ENCODE measurements at regions not wholly inside any gene's neighbourhood (a gene's known extent, or its start where the extent isn't known, plus 50 kb on each side); places are given as distances from the start of the nearest gene placed in this dataset.

DNA sequence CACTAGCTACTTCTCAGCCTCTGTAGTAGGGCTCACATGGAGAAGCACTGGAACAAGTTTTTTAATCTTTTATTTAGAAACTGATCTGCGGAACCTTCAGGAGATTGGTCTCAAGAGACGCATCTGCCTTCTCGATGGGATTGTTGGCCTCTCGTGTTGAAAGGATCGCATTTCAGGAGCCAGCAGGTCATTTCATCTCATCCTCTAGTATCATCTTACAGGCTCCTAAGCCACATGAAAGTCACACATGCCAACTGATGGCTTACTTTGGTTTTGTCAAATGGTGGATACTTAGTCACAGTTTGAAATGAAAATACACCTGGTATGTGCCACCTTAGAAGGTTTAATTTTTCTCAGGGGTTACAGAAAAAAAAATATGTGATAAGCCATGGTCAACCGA is 1703.6 kb downstream of the EFNB2 start:
- H3K36me3 ChIP-seq (ENCODE audit: insufficient read depth, insufficient read length, low read length), result no peaks in the 10 kb centered on the region
- H3K4me1 ChIP-seq (ENCODE audit: insufficient read depth, insufficient read length), result no peaks in the 10 kb centered on the region
- TF ChIP-seq SUZ12 (IDR thresholded peaks at IDR 0.05; ENCODE audit: extremely low read depth, insufficient read depth, insufficient read length) (no peak), ZNF274 (IDR thresholded peaks at IDR 0.05; ENCODE audit: low read depth, low read length) (no peak), YY1 (IDR thresholded peaks at IDR 0.05; ENCODE audit: insufficient read depth, insufficient read length) (no peak)
- H3K9me3 ChIP-seq (ENCODE audit: insufficient read depth, low read length), result no peaks in the 10 kb centered on the region
- no peak overlapping the region for H3K4me3 ChIP-seq (ENCODE audit: insufficient read length, low read depth)
- no peaks in the 10 kb centered on the region for H3K27me3 ChIP-seq (ENCODE audit: insufficient read depth, insufficient read length)
- DNase-seq (ENCODE audit: low read depth, low spot score), result no peak
- no peak overlapping the region for H3K9ac ChIP-seq (ENCODE audit: insufficient read length, low read depth)

DNA sequence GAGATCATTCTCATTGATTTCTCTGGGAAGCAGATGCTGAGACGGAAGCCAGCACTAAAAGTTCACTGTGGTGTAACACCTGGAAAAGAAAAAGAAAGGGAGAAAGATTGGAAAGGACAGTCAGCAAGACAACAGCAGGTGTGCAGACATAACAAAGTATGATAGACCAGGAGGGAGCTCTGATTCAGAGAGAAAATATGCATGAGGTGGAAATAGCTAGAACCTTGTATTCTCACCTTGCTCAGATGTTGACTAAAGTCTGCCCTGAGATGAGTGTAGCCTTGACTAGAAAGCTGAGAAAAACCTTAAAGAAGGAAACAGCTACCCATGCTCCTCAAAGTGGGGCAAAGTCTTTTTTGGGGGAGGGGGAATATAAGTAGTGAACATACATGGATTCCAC is 1711.8 kb downstream of the EFNB2 start:
- H3K4me1 ChIP-seq (ENCODE audit: insufficient read depth, insufficient read length), result no peaks in the 10 kb centered on the region
- H3K9me3 ChIP-seq (ENCODE audit: insufficient read depth, low read length), result no peaks in the 10 kb centered on the region
- no peaks in the 10 kb centered on the region for H3K27me3 ChIP-seq (ENCODE audit: insufficient read depth, insufficient read length)

DNA sequence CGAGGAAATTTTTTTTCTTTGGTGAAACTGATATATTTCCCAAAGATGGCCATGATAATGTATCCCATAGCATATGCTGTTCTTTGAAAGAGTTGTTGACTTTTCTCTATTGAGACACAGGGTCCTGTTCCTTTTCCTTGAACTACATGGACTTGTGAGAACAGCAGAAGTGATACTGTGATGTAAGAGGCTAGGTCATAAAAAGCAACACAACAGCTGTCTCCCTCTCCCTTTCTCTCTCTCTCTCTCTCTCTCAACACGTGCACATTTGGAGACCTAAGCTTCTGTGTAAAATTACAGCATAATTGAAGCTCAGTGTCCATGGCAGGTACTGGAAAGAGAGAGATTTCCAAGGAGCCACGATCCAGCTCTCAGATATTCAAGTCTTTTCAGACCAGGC is 1712.4 kb downstream of the EFNB2 start:
- H3K36me3 ChIP-seq (ENCODE audit: insufficient read depth, insufficient read length, low read length), result no peaks in the 10 kb centered on the region
- no peak for DNase-seq (ENCODE audit: low read depth, low spot score)
- H3K9ac ChIP-seq (ENCODE audit: insufficient read length, low read depth), result no peak overlapping the region
- no peaks in the 10 kb centered on the region for H3K4me1 ChIP-seq (ENCODE audit: insufficient read depth, insufficient read length)
- H3K9me3 ChIP-seq (ENCODE audit: insufficient read depth, low read length), result no peaks in the 10 kb centered on the region
- H3K4me3 ChIP-seq (ENCODE audit: insufficient read length, low read depth), result no peak overlapping the region
- no peaks in the 10 kb centered on the region for H3K27me3 ChIP-seq (ENCODE audit: insufficient read depth, insufficient read length)
- no peak for TF ChIP-seq SUZ12 (IDR thresholded peaks at IDR 0.05; ENCODE audit: extremely low read depth, insufficient read depth, insufficient read length)
- no peak for TF ChIP-seq YY1 (IDR thresholded peaks at IDR 0.05; ENCODE audit: insufficient read depth, insufficient read length)
- no peak for TF ChIP-seq ZNF274 (IDR thresholded peaks at IDR 0.05; ENCODE audit: low read depth, low read length)

More for the DNA sequence above, 1711.8 kb downstream of the EFNB2 start:
- H3K36me3 ChIP-seq (ENCODE audit: insufficient read depth, insufficient read length, low read length), result no peaks in the 10 kb centered on the region
- DNase-seq (ENCODE audit: low read depth, low spot score), result no peak
- TF ChIP-seq YY1 (IDR thresholded peaks at IDR 0.05; ENCODE audit: insufficient read depth, insufficient read length), result no peak
- TF ChIP-seq ZNF274 (IDR thresholded peaks at IDR 0.05; ENCODE audit: low read depth, low read length), result no peak
- no peak for TF ChIP-seq SUZ12 (IDR thresholded peaks at IDR 0.05; ENCODE audit: extremely low read depth, insufficient read depth, insufficient read length)
- H3K4me3 ChIP-seq (ENCODE audit: insufficient read length, low read depth), result no peak overlapping the region
- H3K9ac ChIP-seq (ENCODE audit: insufficient read length, low read depth), result no peak overlapping the region

DNA sequence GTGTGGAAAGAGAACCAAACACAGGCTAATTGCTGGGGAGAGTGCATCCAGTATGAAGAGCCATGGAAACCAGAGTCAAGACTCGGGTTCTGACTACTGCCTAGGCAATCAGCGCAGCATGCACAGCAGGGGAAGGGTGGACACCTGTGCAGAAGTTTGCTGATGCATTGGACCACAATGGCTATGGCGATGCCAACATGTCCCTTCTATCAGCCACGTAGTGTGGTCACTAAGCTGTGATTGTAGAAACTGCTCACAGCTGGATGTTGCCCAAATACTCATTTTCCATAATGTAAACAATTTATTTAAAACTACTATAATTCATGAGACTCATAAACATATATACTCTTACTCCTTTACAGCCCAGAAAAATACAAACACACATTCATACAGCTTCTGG is 1718.2 kb downstream of the EFNB2 start:
- H3K27me3 ChIP-seq (ENCODE audit: insufficient read depth, insufficient read length), result no peaks in the 10 kb centered on the region
- no peaks in the 10 kb centered on the region for H3K9me3 ChIP-seq (ENCODE audit: insufficient read depth, low read length)
- no peaks in the 10 kb centered on the region for H3K36me3 ChIP-seq (ENCODE audit: insufficient read depth, insufficient read length, low read length)
- H3K9ac ChIP-seq (ENCODE audit: insufficient read length, low read depth), result no peak overlapping the region
- TF ChIP-seq YY1 (IDR thresholded peaks at IDR 0.05; ENCODE audit: insufficient read depth, insufficient read length) (no peak), SUZ12 (IDR thresholded peaks at IDR 0.05; ENCODE audit: extremely low read depth, insufficient read depth, insufficient read length) (no peak), ZNF274 (IDR thresholded peaks at IDR 0.05; ENCODE audit: low read depth, low read length) (no peak)
- H3K4me1 ChIP-seq (ENCODE audit: insufficient read depth, insufficient read length), result no peaks in the 10 kb centered on the region
- H3K4me3 ChIP-seq (ENCODE audit: insufficient read length, low read depth), result no peak overlapping the region
- no peak for DNase-seq (ENCODE audit: low read depth, low spot score)

DNA sequence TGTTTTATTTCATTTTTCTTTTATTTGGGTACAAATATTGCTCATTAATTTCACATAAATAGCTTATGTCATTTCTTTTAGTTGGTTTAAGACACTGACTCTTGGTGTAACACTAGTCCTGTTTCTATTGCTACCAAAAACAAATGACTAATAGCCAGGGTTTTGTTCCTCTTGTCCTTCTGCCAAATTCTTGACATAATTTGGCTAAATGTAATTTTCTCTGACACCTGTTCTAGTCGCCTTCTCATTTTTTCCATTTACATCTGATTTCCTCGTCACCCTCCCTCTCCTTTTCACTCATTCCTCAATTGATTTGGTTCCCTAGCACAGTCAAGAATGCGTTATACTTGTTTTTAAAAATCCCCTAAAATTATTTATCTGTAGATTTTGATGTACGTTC is 1718.7 kb downstream of the EFNB2 start:
- H3K36me3 ChIP-seq (ENCODE audit: insufficient read depth, insufficient read length, low read length), result no peaks in the 10 kb centered on the region
- TF ChIP-seq SUZ12 (IDR thresholded peaks at IDR 0.05; ENCODE audit: extremely low read depth, insufficient read depth, insufficient read length) (no peak), YY1 (IDR thresholded peaks at IDR 0.05; ENCODE audit: insufficient read depth, insufficient read length) (no peak), ZNF274 (IDR thresholded peaks at IDR 0.05; ENCODE audit: low read depth, low read length) (no peak)
- H3K4me3 ChIP-seq (ENCODE audit: insufficient read length, low read depth), result no peak overlapping the region
- H3K9ac ChIP-seq (ENCODE audit: insufficient read length, low read depth), result no peak overlapping the region
- H3K27me3 ChIP-seq (ENCODE audit: insufficient read depth, insufficient read length), result no peaks in the 10 kb centered on the region
- H3K4me1 ChIP-seq (ENCODE audit: insufficient read depth, insufficient read length), result no peaks in the 10 kb centered on the region
- no peaks in the 10 kb centered on the region for H3K9me3 ChIP-seq (ENCODE audit: insufficient read depth, low read length)
- DNase-seq (ENCODE audit: low read depth, low spot score), result no peak

DNA sequence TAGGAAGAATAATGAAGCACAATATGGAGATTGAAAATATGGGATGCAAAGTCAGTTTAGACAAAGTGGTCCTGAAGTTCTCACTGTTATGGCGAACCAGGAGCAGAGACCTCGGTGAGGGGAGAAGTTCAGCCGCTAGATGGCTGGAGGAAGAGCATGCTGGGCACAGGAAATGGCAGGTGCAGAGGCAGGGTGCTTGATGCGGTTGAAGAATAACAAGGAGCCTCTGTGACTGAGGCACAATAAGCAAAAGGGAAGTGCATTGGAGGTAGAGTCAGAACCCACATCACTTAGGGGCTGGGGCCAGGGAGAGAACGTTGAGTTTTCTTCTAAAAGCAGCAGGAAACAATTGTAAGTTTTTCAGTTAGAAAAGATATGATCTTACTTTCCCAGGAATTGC is 1725.2 kb downstream of the EFNB2 start:
- Histone ChIP-seq H3K9ac (ENCODE audit: insufficient read length, low read depth) (no peak overlapping the region), H3K36me3 (ENCODE audit: insufficient read depth, insufficient read length, low read length) (no peaks in the 10 kb centered on the region), H3K4me3 (ENCODE audit: insufficient read length, low read depth) (no peak overlapping the region), H3K4me1 (ENCODE audit: insufficient read depth, insufficient read length) (no peaks in the 10 kb centered on the region), H3K27me3 (ENCODE audit: insufficient read depth, insufficient read length) (no peaks in the 10 kb centered on the region), H3K9me3 (ENCODE audit: insufficient read depth, low read length) (no peaks in the 10 kb centered on the region)
- DNase-seq (ENCODE audit: low read depth, low spot score), result no peak
- TF ChIP-seq YY1 (IDR thresholded peaks at IDR 0.05; ENCODE audit: insufficient read depth, insufficient read length), result no peak
- no peak for TF ChIP-seq ZNF274 (IDR thresholded peaks at IDR 0.05; ENCODE audit: low read depth, low read length)
- TF ChIP-seq SUZ12 (IDR thresholded peaks at IDR 0.05; ENCODE audit: extremely low read depth, insufficient read depth, insufficient read length), result no peak

DNA sequence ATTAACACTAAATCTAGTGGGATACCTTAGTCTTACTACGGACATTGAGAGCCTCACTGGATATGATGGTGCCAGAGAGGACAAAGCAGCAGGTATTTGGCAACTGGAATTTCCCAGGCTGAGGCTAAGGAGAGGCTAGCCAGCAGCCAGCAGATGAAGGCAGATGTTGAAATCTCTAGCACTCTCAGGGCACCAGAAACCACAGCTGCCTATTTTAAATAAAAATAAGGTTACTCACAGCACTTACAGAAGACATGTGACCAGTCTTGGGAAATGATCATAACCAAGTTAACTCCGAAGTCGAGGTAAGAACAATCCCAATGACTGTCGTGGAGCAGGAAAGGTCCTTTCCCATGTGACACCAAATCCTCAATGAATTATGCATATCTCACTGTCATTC is 1726.0 kb downstream of the EFNB2 start:
- Histone ChIP-seq H3K9ac (ENCODE audit: insufficient read length, low read depth) (no peak overlapping the region), H3K27me3 (ENCODE audit: insufficient read depth, insufficient read length) (no peaks in the 10 kb centered on the region), H3K4me1 (ENCODE audit: insufficient read depth, insufficient read length) (no peaks in the 10 kb centered on the region), H3K4me3 (ENCODE audit: insufficient read length, low read depth) (no peak overlapping the region), H3K36me3 (ENCODE audit: insufficient read depth, insufficient read length, low read length) (no peaks in the 10 kb centered on the region), H3K9me3 (ENCODE audit: insufficient read depth, low read length) (no peaks in the 10 kb centered on the region)
- no peak for DNase-seq (ENCODE audit: low read depth, low spot score)
- TF ChIP-seq YY1 (IDR thresholded peaks at IDR 0.05; ENCODE audit: insufficient read depth, insufficient read length), result no peak
- no peak for TF ChIP-seq ZNF274 (IDR thresholded peaks at IDR 0.05; ENCODE audit: low read depth, low read length)
- no peak for TF ChIP-seq SUZ12 (IDR thresholded peaks at IDR 0.05; ENCODE audit: extremely low read depth, insufficient read depth, insufficient read length)

DNA sequence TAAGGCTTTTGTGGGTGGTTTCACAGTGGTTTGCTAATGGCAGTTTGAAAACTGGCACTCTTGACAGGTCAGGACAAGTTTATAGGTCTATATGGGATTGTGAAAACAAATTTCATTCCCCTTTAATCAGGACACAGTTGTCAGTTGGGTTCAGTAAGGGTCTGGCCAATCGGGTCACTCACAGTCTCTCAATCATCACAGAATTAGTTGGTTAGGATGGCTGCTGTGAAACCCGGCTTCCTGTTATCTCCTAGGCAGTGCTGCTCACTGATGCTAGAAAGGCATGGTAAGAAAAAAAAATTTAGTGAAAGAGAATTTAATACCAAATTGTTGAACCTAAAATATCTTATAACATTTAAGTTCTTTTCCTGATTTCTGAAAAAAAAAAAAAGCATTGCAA is 1730.1 kb downstream of the EFNB2 start:
- H3K9me3 ChIP-seq (ENCODE audit: insufficient read depth, low read length), result no peaks in the 10 kb centered on the region
- no peaks in the 10 kb centered on the region for H3K4me1 ChIP-seq (ENCODE audit: insufficient read depth, insufficient read length)
- H3K4me3 ChIP-seq (ENCODE audit: insufficient read length, low read depth), result no peak overlapping the region
- DNase-seq (ENCODE audit: low read depth, low spot score), result no peak
- no peaks in the 10 kb centered on the region for H3K27me3 ChIP-seq (ENCODE audit: insufficient read depth, insufficient read length)
- TF ChIP-seq SUZ12 (IDR thresholded peaks at IDR 0.05; ENCODE audit: extremely low read depth, insufficient read depth, insufficient read length) (no peak), ZNF274 (IDR thresholded peaks at IDR 0.05; ENCODE audit: low read depth, low read length) (no peak), YY1 (IDR thresholded peaks at IDR 0.05; ENCODE audit: insufficient read depth, insufficient read length) (no peak)
- H3K9ac ChIP-seq (ENCODE audit: insufficient read length, low read depth), result no peak overlapping the region
- no peaks in the 10 kb centered on the region for H3K36me3 ChIP-seq (ENCODE audit: insufficient read depth, insufficient read length, low read length)
